HG03066 (cell line): ENCODE measurements at regions not wholly inside any gene's neighbourhood (a gene's known extent, or its start where the extent isn't known, plus 50 kb on each side); places are given as distances from the start of the nearest gene placed in this dataset.
A peak's percentile ranks its signal among the peaks of the same experiment; 100 is the strongest.
"Not testable (repeated sequence)": the region's sequence is repeated elsewhere in the genome, so short reads cannot be mapped to it uniquely, and the experiment has no call there.

Source experiments
- ATAC-seq: cut with Tn5 transposase; IDR thresholded peaks from one replicate; pipeline ENCODE4 v1.9.1; 2021; ENCODE audit warnings: low read depth; ENCODE audit not compliant: unreplicated experiment

- no peak for ATAC-seq
Observed at GRCh38 chrY:19059733-19060132, 286.2 kb upstream of the HSFY2 start.

GRCh38 chrY:19058831-19059370 is 285.4 kb upstream of the HSFY2 start:
- ATAC-seq, result no peak

- no peak for ATAC-seq
Observed at GRCh38 chrY:19056138-19056469, 282.6 kb upstream of the HSFY2 start.

GRCh38 chrY:19055232-19056137 is 281.9 kb upstream of the HSFY2 start:
- no peak for ATAC-seq

- ATAC-seq, result no peak
Observed at GRCh38 chrY:19053806-19054205, 280.3 kb upstream of the HSFY2 start.

GRCh38 chrY:19051021-19051420 is 277.5 kb upstream of the HSFY2 start:
- no peak for ATAC-seq

- no peak for ATAC-seq
Observed at GRCh38 chrY:19042984-19043442, 269.5 kb upstream of the HSFY2 start.

GRCh38 chrY:19042306-19042958 is 268.9 kb upstream of the HSFY2 start:
- ATAC-seq, result no peak

GRCh38 chrY:19026631-19027030 is 253.1 kb upstream of the HSFY2 start:
- ATAC-seq, result no peak

- ATAC-seq, result no peak
Observed at GRCh38 chrY:19023934-19024333, 250.4 kb upstream of the HSFY2 start.

GRCh38 chrY:19020193-19020592 is 246.7 kb upstream of the HSFY2 start:
- ATAC-seq, result no peak

GRCh38 chrY:19016990-19017389 is 243.5 kb upstream of the HSFY2 start:
- no peak for ATAC-seq

GRCh38 chrY:19015854-19016253 is 242.3 kb upstream of the HSFY2 start:
- ATAC-seq, result peak; percentile 59

- ATAC-seq, result no peak
Observed at GRCh38 chrY:19015213-19015612, 241.7 kb upstream of the HSFY2 start.

GRCh38 chrY:19012985-19013384 is 239.4 kb upstream of the HSFY2 start:
- no peak for ATAC-seq

GRCh38 chrY:19011605-19012090 is 238.1 kb upstream of the HSFY2 start:
- ATAC-seq, result peak; percentile 66

- no peak for ATAC-seq
Observed at GRCh38 chrY:19006234-19006633, 232.7 kb upstream of the HSFY2 start.

GRCh38 chrY:19005579-19005978 is 232.0 kb upstream of the HSFY2 start:
- no peak for ATAC-seq

GRCh38 chrY:18997635-18998240 is 224.2 kb upstream of the HSFY2 start:
- no peak for ATAC-seq

GRCh38 chrY:18993480-18993879 is 219.9 kb upstream of the HSFY2 start:
- ATAC-seq, result no peak

GRCh38 chrY:18992684-18993083 is 219.1 kb upstream of the HSFY2 start:
- ATAC-seq, result not testable (repeated sequence)
